MM.1S (cell line): ENCODE measurements at regions not wholly inside any gene's neighbourhood (a gene's known extent, or its start where the extent isn't known, plus 50 kb on each side); places are given as distances from the start of the nearest gene placed in this dataset.

ENCODE experiments used
- DNase-seq: peaks from one replicate; pipeline ENCODE4 v3.0.0-alpha.2; 2015
- H2AFZ ChIP-seq: fragments of 300-600 bp; sonication (generic); 2 replicates; pipeline ENCODE4 v1.6.0; 2016; ENCODE audit warnings: antibody characterized with exemption, low read length
- H3F3A ChIP-seq: fragments of 300-600 bp; sonication (generic); 2 replicates; pipeline ENCODE4 v1.6.1; 2016; ENCODE audit warnings: mild to moderate bottlenecking, antibody characterized with exemption, low read length, moderate library complexity, mixed read lengths; ENCODE audit not compliant: insufficient read depth
- H3K27ac ChIP-seq: fragments of 300-600 bp; sonication (generic); 2 replicates; pipeline ENCODE4 v1.5.1; 2016; ENCODE audit warnings: mild to moderate bottlenecking, low read length
- H3K27me3 ChIP-seq: fragments of 300-600 bp; sonication (generic); replicated peaks from 2 replicates; pipeline ENCODE4 v1.6.0; 2016; ENCODE audit warnings: low read length; ENCODE audit not compliant: insufficient read depth
- H3K36me3 ChIP-seq: fragments of 300-600 bp; sonication (generic); replicated peaks from 2 replicates; pipeline ENCODE4 v1.6.1; 2016; ENCODE audit warnings: mild to moderate bottlenecking, low read length, mixed read lengths; ENCODE audit not compliant: insufficient read depth
- H3K4me1 ChIP-seq: fragments of 300-600 bp; sonication (generic); 2 replicates; pipeline ENCODE4 v1.6.1; 2016; ENCODE audit warnings: low read length, mixed read lengths
- H3K4me2 ChIP-seq: fragments of 300-600 bp; sonication (generic); 2 replicates; pipeline ENCODE4 v1.6.0; 2016; ENCODE audit warnings: low read depth, low read length
- H3K4me3 ChIP-seq: fragments of 300-600 bp; sonication (generic); 2 replicates; pipeline ENCODE4 v1.5.1; 2016; ENCODE audit warnings: low read length, mixed read lengths
- H3K79me2 ChIP-seq: fragments of 300-600 bp; sonication (generic); 2 replicates; pipeline ENCODE4 v1.6.1; 2016; ENCODE audit warnings: mixed run types, low read length, mixed read lengths
- H3K9ac ChIP-seq: fragments of 300-600 bp; sonication (generic); 2 replicates; pipeline ENCODE4 v1.6.1; 2016; ENCODE audit warnings: low read length, mixed read lengths
- H3K9me2 ChIP-seq: fragments of 300-600 bp; sonication (generic); replicated peaks from 2 replicates; pipeline ENCODE4 v1.6.1; 2016; ENCODE audit warnings: mild to moderate bottlenecking, low read length, mixed read lengths; ENCODE audit not compliant: insufficient read depth
- H3K9me3 ChIP-seq: fragments of 300-600 bp; sonication (generic); replicated peaks from 2 replicates; pipeline ENCODE4 v1.6.1; 2016; ENCODE audit warnings: mild to moderate bottlenecking, low read length, mixed read lengths; ENCODE audit not compliant: insufficient read depth
- H4K20me1 ChIP-seq: fragments of 300-600 bp; sonication (generic); 2 replicates; pipeline ENCODE4 v1.6.1; 2016; ENCODE audit warnings: mild to moderate bottlenecking, low read length, moderate library complexity, mixed read lengths; ENCODE audit not compliant: insufficient read depth
- CTCF ChIP-seq: fragments of 300-600 bp; sonication (generic); IDR thresholded peaks from 2 replicates; pipeline ENCODE4 v1.5.1; 2016; ENCODE audit warnings: antibody characterized with exemption, low read length, mixed read lengths
- EZH2 ChIP-seq: fragments of 300-600 bp; sonication (generic); optimal IDR thresholded peaks from 2 replicates; pipeline ENCODE3; 2017; ENCODE audit warnings: low read depth, mild to moderate bottlenecking, antibody characterized with exemption, low read length, mixed read lengths
- EZH2phosphoT487 ChIP-seq: fragments of 300-600 bp; sonication (generic); IDR thresholded peaks from 2 replicates; pipeline ENCODE4 v1.6.1; 2018; ENCODE audit warnings: antibody characterized with exemption, low read length

- Histone ChIP-seq H3K4me1 (peaks cover 4% of the 10 kb centered on the region), H3K79me2 (no peaks in the 10 kb centered on the region), H3K9me3 (no peaks in the 10 kb centered on the region), H4K20me1 (no peaks in the 10 kb centered on the region), H2AFZ (no peak overlapping the region), H3F3A (0 out of 2 replicates have a peak, but pooled peaks cover 4% of the 10 kb centered on the region), H3K27ac (no peak overlapping the region), H3K27me3 (no peaks in the 10 kb centered on the region), H3K36me3 (no peaks in the 10 kb centered on the region), H3K9me2 (no peaks in the 10 kb centered on the region), H3K4me2 (no peak overlapping the region), H3K9ac (no peak overlapping the region), H3K4me3 (no peak overlapping the region)
- TF ChIP-seq EZH2, result no peak
- no peak for TF ChIP-seq CTCF
- TF ChIP-seq EZH2phosphoT487, result no peak
- DNase-seq, result no peak
Observed at GRCh38 chr10:130471486-130471885, 335.3 kb downstream of the GLRX3 start.

- no peak overlapping the region for H3K4me2 ChIP-seq
- H3K79me2 ChIP-seq, result no peaks in the 10 kb centered on the region
- H3K9me3 ChIP-seq, result no peaks in the 10 kb centered on the region
- DNase-seq, result no peak
- no peaks in the 10 kb centered on the region for H4K20me1 ChIP-seq
- H3K4me3 ChIP-seq, result no peak overlapping the region
- TF ChIP-seq CTCF (no peak), EZH2phosphoT487 (no peak), EZH2 (no peak)
- H3K27ac ChIP-seq, result no peak overlapping the region
- no peaks in the 10 kb centered on the region for H3K27me3 ChIP-seq
- H3K36me3 ChIP-seq, result no peaks in the 10 kb centered on the region
- no peaks in the 10 kb centered on the region for H3F3A ChIP-seq
- H2AFZ ChIP-seq, result no peak overlapping the region
- no peak overlapping the region for H3K9ac ChIP-seq
- H3K9me2 ChIP-seq, result no peaks in the 10 kb centered on the region
- no peaks in the 10 kb centered on the region for H3K4me1 ChIP-seq
Observed at GRCh38 chr10:130472236-130472635, 336.0 kb downstream of the GLRX3 start.

- Histone ChIP-seq H2AFZ (no peak overlapping the region), H4K20me1 (no peaks in the 10 kb centered on the region), H3K27ac (no peak overlapping the region), H3F3A (no peaks in the 10 kb centered on the region), H3K79me2 (no peaks in the 10 kb centered on the region), H3K27me3 (no peaks in the 10 kb centered on the region), H3K4me1 (no peaks in the 10 kb centered on the region), H3K36me3 (no peaks in the 10 kb centered on the region), H3K4me3 (no peak overlapping the region), H3K4me2 (no peak overlapping the region), H3K9me3 (no peaks in the 10 kb centered on the region), H3K9me2 (no peaks in the 10 kb centered on the region), H3K9ac (no peak overlapping the region)
- TF ChIP-seq CTCF (no peak), EZH2phosphoT487 (no peak), EZH2 (no peak)
- DNase-seq, result no peak
Observed at GRCh38 chr10:130474591-130474990, 338.4 kb downstream of the GLRX3 start.
